Ishikawa (cell line): ENCODE measurements at regions not wholly inside any gene's neighbourhood (a gene's known extent, or its start where the extent isn't known, plus 50 kb on each side); places are given as distances from the start of the nearest gene placed in this dataset.

ENCODE experiments used
- EGR1 ChIP-seq: IDR thresholded peaks from 2 replicates; pipeline ENCODE4 v1.6.1; 2012
- EP300 ChIP-seq: IDR thresholded peaks from 2 replicates; pipeline ENCODE4 v1.6.1; 2012; ENCODE audit warnings: borderline replicate concordance
- FOXM1 ChIP-seq: IDR thresholded peaks from 2 replicates; pipeline ENCODE4 v1.6.1; 2012; ENCODE audit warnings: low read depth, borderline replicate concordance
- MAX ChIP-seq: IDR thresholded peaks from 2 replicates; pipeline ENCODE4 v1.6.1; 2012

GRCh38 chr3:153623834-153624233 lies 461.8 kb downstream of the RAP2B start:
- TF ChIP-seq EGR1, result no peak
- no peak for TF ChIP-seq EP300
- TF ChIP-seq MAX, result no peak
- no peak for TF ChIP-seq FOXM1
